DND-41 (cell line): ENCODE measurements at regions not wholly inside any gene's neighbourhood (a gene's known extent, or its start where the extent isn't known, plus 50 kb on each side); places are given as distances from the start of the nearest gene placed in this dataset.

Experiments used
- EZH2 ChIP-seq: IDR thresholded peaks from 3 replicates; pipeline ENCODE4 v1.6.1; 2012; ENCODE audit warnings: borderline replicate concordance, low read depth, mild to moderate bottlenecking, moderate library complexity, low read length, inconsistent platforms; ENCODE audit not compliant: severe bottlenecking
- TF ChIP-seq, protein P1 (sequence below): IDR thresholded peaks from 2 replicates; pipeline ENCODE4 v1.5.1; 2012; ENCODE audit warnings: borderline replicate concordance, low read length, moderate library complexity, mild to moderate bottlenecking; ENCODE audit not compliant: poor library complexity, severe bottlenecking; ENCODE audit errors: extremely low read depth

DNA sequence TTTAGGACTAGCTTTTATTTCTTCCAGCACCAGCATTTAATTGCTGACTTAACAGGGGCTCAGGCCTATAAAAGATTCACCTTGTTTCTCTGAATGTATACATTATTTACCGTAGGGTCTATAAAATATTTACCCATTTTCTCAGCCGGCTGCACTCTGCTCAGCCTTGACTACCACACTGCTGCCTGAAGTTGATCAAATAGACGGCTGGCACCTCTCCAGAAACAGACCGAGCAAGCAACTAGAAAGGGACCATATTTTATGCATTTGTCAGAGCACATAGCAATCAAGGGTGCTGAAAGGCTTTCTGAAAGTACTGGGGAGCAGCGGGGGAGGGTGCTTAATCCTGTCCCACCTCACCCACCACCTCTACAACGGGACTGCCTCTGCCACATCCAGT lies 64.7 kb upstream of the FGGY start:
- TF ChIP-seq, protein P1, sequence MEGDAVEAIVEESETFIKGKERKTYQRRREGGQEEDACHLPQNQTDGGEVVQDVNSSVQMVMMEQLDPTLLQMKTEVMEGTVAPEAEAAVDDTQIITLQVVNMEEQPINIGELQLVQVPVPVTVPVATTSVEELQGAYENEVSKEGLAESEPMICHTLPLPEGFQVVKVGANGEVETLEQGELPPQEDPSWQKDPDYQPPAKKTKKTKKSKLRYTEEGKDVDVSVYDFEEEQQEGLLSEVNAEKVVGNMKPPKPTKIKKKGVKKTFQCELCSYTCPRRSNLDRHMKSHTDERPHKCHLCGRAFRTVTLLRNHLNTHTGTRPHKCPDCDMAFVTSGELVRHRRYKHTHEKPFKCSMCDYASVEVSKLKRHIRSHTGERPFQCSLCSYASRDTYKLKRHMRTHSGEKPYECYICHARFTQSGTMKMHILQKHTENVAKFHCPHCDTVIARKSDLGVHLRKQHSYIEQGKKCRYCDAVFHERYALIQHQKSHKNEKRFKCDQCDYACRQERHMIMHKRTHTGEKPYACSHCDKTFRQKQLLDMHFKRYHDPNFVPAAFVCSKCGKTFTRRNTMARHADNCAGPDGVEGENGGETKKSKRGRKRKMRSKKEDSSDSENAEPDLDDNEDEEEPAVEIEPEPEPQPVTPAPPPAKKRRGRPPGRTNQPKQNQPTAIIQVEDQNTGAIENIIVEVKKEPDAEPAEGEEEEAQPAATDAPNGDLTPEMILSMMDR = no peak
- TF ChIP-seq EZH2 = no peak
